SK-N-SH (cell line): ENCODE measurements at regions not wholly inside any gene's neighbourhood (a gene's known extent, or its start where the extent isn't known, plus 50 kb on each side); places are given as distances from the start of the nearest gene placed in this dataset.

Experiments used
- CTCF ChIA-PET: fragments of 300-600, 350-600 bp; formaldehyde crosslinking; extraction: SDS; loops from one replicate; lab custom pipeline; 2021; lab: Yijun Ruan, JAX
- POLR2A ChIA-PET: fragments of 350-600 bp; sonication (Branson Sonifier 250); formaldehyde crosslinking; extraction: SDS; loops from one replicate; lab custom pipeline; 2020; ENCODE audit warnings: antibody characterized with exemption, inconsistent platforms; lab: Yijun Ruan, JAX
- DNase-seq: peaks from one replicate; pipeline ENCODE4 v3.0.0; 2012
- H2AFZ ChIP-seq: fragments of 200-600 bp; sonication (generic); 2 replicates; pipeline ENCODE4 v1.8.1; 2016; ENCODE audit warnings: antibody characterized with exemption, mild to moderate bottlenecking, low read depth
- H3F3A ChIP-seq: fragments of 200-600 bp; sonication (generic); replicated peaks from 2 replicates; pipeline ENCODE3; 2016; ENCODE audit warnings: antibody characterized with exemption, mild to moderate bottlenecking; ENCODE audit not compliant: insufficient read depth
- H3K27ac ChIP-seq, 2 experiments: fragments of 200-500 bp in 1 of 2; fragments of 200-600 bp in 1 of 2; sonication (Bioruptor generic) in 1 of 2; sonication (generic), shearing (Covaris generic) in 1 of 2; 2 replicates each; pipeline versions ENCODE4 v1.5.1 to v1.6.1; 2014 to 2016; ENCODE audit warnings: low read depth in 2 of 2, inconsistent platforms in 1 of 2, low read length in 1 of 2, mild to moderate bottlenecking in 1 of 2, mixed read lengths in 1 of 2
- H3K27me3 ChIP-seq: fragments of 200-600 bp; sonication (generic), shearing (Covaris generic); 2 replicates; pipeline ENCODE4 v1.6.1; 2016; ENCODE audit warnings: mixed run types; ENCODE audit not compliant: insufficient read depth
- H3K36me3 ChIP-seq, 2 experiments: fragments of 200-500 bp in 1 of 2; fragments of 200-600 bp in 1 of 2; sonication (Bioruptor generic) in 1 of 2; sonication (generic) in 1 of 2; replicated peaks in 1 of 2; 2 replicates each; pipeline versions ENCODE3 to v1.5.1; 2014 to 2016; ENCODE audit warnings: low read length in 1 of 2, mild to moderate bottlenecking in 1 of 2; ENCODE audit not compliant: insufficient read depth in 2 of 2, control insufficient read depth in 1 of 2
- H3K4me1 ChIP-seq, 2 experiments: fragments of 200-500 bp in 1 of 2; fragments of 200-600 bp in 1 of 2; sonication (Bioruptor generic) in 1 of 2; sonication (generic), shearing (Covaris generic) in 1 of 2; 2 replicates each; pipeline versions ENCODE4 v1.5.1 to v1.6.1; 2014 to 2016; ENCODE audit warnings: low read depth in 1 of 2, low read length in 1 of 2, mixed run types in 1 of 2; ENCODE audit not compliant: insufficient read depth in 2 of 2, control insufficient read depth in 1 of 2
- H3K4me2 ChIP-seq: fragments of 200-600 bp; sonication (generic), shearing (Covaris generic); 2 replicates; pipeline ENCODE4 v1.6.1; 2017; ENCODE audit warnings: mixed run types
- H3K4me3 ChIP-seq, 2 experiments: fragments of 200-500 bp in 1 of 2; fragments of 200-600 bp in 1 of 2; sonication (Bioruptor generic) in 1 of 2; sonication (generic), shearing (Covaris generic) in 1 of 2; 2 replicates each; pipeline versions ENCODE4 v1.5.1 to v1.8.1; 2014 to 2016; ENCODE audit warnings: low read depth in 2 of 2, inconsistent platforms in 1 of 2, low read length in 1 of 2, mild to moderate bottlenecking in 1 of 2, mixed read lengths in 1 of 2, moderate library complexity in 1 of 2
- H3K79me2 ChIP-seq: fragments of 200-600 bp; sonication (generic); 2 replicates; pipeline ENCODE4 v1.8.1; 2017; ENCODE audit warnings: mild to moderate bottlenecking; ENCODE audit not compliant: insufficient read depth
- H3K9ac ChIP-seq: fragments of 200-600 bp; sonication (generic); 2 replicates; pipeline ENCODE4 v1.6.1; 2017; ENCODE audit warnings: mixed run types
- H3K9me2 ChIP-seq: fragments of 200-600 bp; sonication (generic); 2 replicates; pipeline ENCODE4 v1.6.1; 2017; ENCODE audit warnings: mixed run types
- H3K9me3 ChIP-seq: fragments of 200-600 bp; sonication (generic); 2 replicates; pipeline ENCODE4 v1.6.1; 2017; ENCODE audit warnings: mixed run types, mild to moderate bottlenecking, moderate library complexity
- H4K20me1 ChIP-seq: fragments of 200-600 bp; sonication (generic); 2 replicates; pipeline ENCODE4 v1.6.1; 2017; ENCODE audit warnings: mild to moderate bottlenecking, mixed run types; ENCODE audit not compliant: insufficient read depth
- CHD2 ChIP-seq: fragments of 150-350 bp; IDR thresholded peaks from 2 replicates; pipeline ENCODE4 v1.6.1; 2018; ENCODE audit warnings: low read length; ENCODE audit not compliant: partially characterized antibody
- EP300 ChIP-seq, 2 experiments: IDR thresholded peaks; 2 replicates each; pipeline versions ENCODE4 v1.4.0 to v1.6.1; 2012; ENCODE audit warnings: borderline replicate concordance in 1 of 2, low read depth in 1 of 2, low read length in 1 of 2
- EZH2phosphoT487 ChIP-seq: fragments of 200-600 bp; sonication (generic); IDR thresholded peaks from 2 replicates; pipeline ENCODE4 v1.6.1; 2017; ENCODE audit warnings: low read depth, mixed run types, mild to moderate bottlenecking, antibody characterized with exemption, moderate library complexity, borderline replicate concordance
- FOXM1 ChIP-seq: IDR thresholded peaks from 2 replicates; pipeline ENCODE4 v1.4.0; 2012; ENCODE audit warnings: low read depth, mild to moderate bottlenecking
- GABPA ChIP-seq: IDR thresholded peaks from 2 replicates; pipeline ENCODE4 v1.4.0; 2012; ENCODE audit warnings: low read depth, mild to moderate bottlenecking
- GATA2 ChIP-seq: sonication (generic); formaldehyde crosslinking; IDR thresholded peaks from 2 replicates; pipeline ENCODE4 v1.5.0; 2020; ENCODE audit warnings: mild to moderate bottlenecking, missing genetic modification reagents
- MAX ChIP-seq: IDR thresholded peaks from 2 replicates; pipeline ENCODE4 v1.4.0; 2012; ENCODE audit warnings: low read depth
- NFIC ChIP-seq: IDR thresholded peaks from 2 replicates; pipeline ENCODE4 v1.4.0; 2012; ENCODE audit warnings: borderline replicate concordance
- NRF1 ChIP-seq: IDR thresholded peaks from 2 replicates; pipeline ENCODE4 v1.6.1; 2012; ENCODE audit warnings: low read depth, mild to moderate bottlenecking, low read length
- PBX3 ChIP-seq: IDR thresholded peaks from 2 replicates; pipeline ENCODE4; 2012
- RXRA ChIP-seq: IDR thresholded peaks from 2 replicates; pipeline ENCODE4 v1.4.0; 2012; ENCODE audit warnings: low read depth, mild to moderate bottlenecking, borderline replicate concordance
- SIN3A ChIP-seq: IDR thresholded peaks from 2 replicates; pipeline ENCODE4 v1.6.1; 2012; ENCODE audit warnings: low read depth, mild to moderate bottlenecking, low read length, moderate library complexity, borderline replicate concordance
- TEAD4 ChIP-seq: IDR thresholded peaks from 2 replicates; pipeline ENCODE4 v1.4.0; 2012; ENCODE audit warnings: mild to moderate bottlenecking, borderline replicate concordance; ENCODE audit not compliant: insufficient read depth
- WGBS: methylation state at CpG from one replicate; pipeline ENCODE4 v1.1.6; 2017; ENCODE audit warnings: low lambda C conversion rate; 5-methylcytosine and 5-hydroxymethylcytosine counted together
- TF ChIP-seq, protein P1 (sequence below): IDR thresholded peaks from 2 replicates; pipeline ENCODE4 v1.4.0; 2012; ENCODE audit warnings: low read depth, borderline replicate concordance
- TF ChIP-seq, protein P2 (sequence below): IDR thresholded peaks from 2 replicates; pipeline ENCODE4 v1.6.1; 2012; ENCODE audit warnings: mild to moderate bottlenecking, low read depth, low read length, moderate library complexity

GRCh38 chr2:144603334-144603733, 83.4 kb upstream of the ZEB2 start:
- no peak overlapping the region for H2AFZ ChIP-seq
- DNase-seq: no peak
- no peak for TF ChIP-seq NRF1
- TF ChIP-seq RXRA: no peak
- TF ChIP-seq, protein P1, sequence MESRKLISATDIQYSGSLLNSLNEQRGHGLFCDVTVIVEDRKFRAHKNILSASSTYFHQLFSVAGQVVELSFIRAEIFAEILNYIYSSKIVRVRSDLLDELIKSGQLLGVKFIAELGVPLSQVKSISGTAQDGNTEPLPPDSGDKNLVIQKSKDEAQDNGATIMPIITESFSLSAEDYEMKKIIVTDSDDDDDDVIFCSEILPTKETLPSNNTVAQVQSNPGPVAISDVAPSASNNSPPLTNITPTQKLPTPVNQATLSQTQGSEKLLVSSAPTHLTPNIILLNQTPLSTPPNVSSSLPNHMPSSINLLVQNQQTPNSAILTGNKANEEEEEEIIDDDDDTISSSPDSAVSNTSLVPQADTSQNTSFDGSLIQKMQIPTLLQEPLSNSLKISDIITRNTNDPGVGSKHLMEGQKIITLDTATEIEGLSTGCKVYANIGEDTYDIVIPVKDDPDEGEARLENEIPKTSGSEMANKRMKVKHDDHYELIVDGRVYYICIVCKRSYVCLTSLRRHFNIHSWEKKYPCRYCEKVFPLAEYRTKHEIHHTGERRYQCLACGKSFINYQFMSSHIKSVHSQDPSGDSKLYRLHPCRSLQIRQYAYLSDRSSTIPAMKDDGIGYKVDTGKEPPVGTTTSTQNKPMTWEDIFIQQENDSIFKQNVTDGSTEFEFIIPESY: no peak
- TF ChIP-seq, protein P2, sequence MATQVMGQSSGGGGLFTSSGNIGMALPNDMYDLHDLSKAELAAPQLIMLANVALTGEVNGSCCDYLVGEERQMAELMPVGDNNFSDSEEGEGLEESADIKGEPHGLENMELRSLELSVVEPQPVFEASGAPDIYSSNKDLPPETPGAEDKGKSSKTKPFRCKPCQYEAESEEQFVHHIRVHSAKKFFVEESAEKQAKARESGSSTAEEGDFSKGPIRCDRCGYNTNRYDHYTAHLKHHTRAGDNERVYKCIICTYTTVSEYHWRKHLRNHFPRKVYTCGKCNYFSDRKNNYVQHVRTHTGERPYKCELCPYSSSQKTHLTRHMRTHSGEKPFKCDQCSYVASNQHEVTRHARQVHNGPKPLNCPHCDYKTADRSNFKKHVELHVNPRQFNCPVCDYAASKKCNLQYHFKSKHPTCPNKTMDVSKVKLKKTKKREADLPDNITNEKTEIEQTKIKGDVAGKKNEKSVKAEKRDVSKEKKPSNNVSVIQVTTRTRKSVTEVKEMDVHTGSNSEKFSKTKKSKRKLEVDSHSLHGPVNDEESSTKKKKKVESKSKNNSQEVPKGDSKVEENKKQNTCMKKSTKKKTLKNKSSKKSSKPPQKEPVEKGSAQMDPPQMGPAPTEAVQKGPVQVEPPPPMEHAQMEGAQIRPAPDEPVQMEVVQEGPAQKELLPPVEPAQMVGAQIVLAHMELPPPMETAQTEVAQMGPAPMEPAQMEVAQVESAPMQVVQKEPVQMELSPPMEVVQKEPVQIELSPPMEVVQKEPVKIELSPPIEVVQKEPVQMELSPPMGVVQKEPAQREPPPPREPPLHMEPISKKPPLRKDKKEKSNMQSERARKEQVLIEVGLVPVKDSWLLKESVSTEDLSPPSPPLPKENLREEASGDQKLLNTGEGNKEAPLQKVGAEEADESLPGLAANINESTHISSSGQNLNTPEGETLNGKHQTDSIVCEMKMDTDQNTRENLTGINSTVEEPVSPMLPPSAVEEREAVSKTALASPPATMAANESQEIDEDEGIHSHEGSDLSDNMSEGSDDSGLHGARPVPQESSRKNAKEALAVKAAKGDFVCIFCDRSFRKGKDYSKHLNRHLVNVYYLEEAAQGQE: no peak
- TF ChIP-seq PBX3: no peak
- no peak for TF ChIP-seq GATA2 (CRISPR knock-in tag)
- TF ChIP-seq TEAD4: no peak
- no peak for TF ChIP-seq FOXM1
- TF ChIP-seq EZH2phosphoT487: no peak
- no peak for TF ChIP-seq MAX
- no peak for TF ChIP-seq SIN3A
- TF ChIP-seq NFIC: no peak
- TF ChIP-seq GABPA: no peak
- no peak for TF ChIP-seq EP300 (IDR thresholded peaks at IDR 0.05; ENCODE audit: borderline replicate concordance in 1 of 2, low read depth in 1 of 2, low read length in 1 of 2)
- TF ChIP-seq CHD2: no peak
- TF ChIP-seq, all 33 proteins: peak for 0
- H3K4me2 ChIP-seq: no peak overlapping the region
- no peaks in the 10 kb centered on the region for H3K27me3 ChIP-seq
- no peaks in the 10 kb centered on the region for H3K9me3 ChIP-seq
- ChIA-PET CTCF (no interaction called here), POLR2A (no interaction called here)
- no peaks in the 10 kb centered on the region for H3F3A ChIP-seq
- H3K4me3 ChIP-seq: no peak overlapping the region
- no peaks in the 10 kb centered on the region for H3K4me1 ChIP-seq
- no peak overlapping the region for H3K27ac ChIP-seq
- no peaks in the 10 kb centered on the region for H3K9me2 ChIP-seq
- no peaks in the 10 kb centered on the region for H3K79me2 ChIP-seq
- H3K36me3 ChIP-seq: no peaks in the 10 kb centered on the region
- no peak overlapping the region for H3K9ac ChIP-seq
- WGBS: 82% methylated on average over 2 of the region's 2 CpGs
- no peaks in the 10 kb centered on the region for H4K20me1 ChIP-seq
